ENCODE measurements at regions not wholly inside any gene's neighbourhood (a gene's known extent, or its start where the extent isn't known, plus 50 kb on each side); places are given as distances from the start of the nearest gene placed in this dataset.

GRCh38 chr14:27012641-27013040 lies 414.8 kb upstream of the NOVA1 start:
- Mint-ChIP-seq H3K4me3 (no peak overlapping the region), H3K27ac (no peak overlapping the region), H3K9me3 (no peaks in the 10 kb centered on the region), H3K27me3 (ENCODE audit: low read depth, poor library complexity) (peaks cover 3% of the 10 kb centered on the region), H3K36me3 (ENCODE audit: low read depth) (no peaks in the 10 kb centered on the region), H3K4me1 (no peaks in the 10 kb centered on the region)
- TF ChIP-seq, protein P1, sequence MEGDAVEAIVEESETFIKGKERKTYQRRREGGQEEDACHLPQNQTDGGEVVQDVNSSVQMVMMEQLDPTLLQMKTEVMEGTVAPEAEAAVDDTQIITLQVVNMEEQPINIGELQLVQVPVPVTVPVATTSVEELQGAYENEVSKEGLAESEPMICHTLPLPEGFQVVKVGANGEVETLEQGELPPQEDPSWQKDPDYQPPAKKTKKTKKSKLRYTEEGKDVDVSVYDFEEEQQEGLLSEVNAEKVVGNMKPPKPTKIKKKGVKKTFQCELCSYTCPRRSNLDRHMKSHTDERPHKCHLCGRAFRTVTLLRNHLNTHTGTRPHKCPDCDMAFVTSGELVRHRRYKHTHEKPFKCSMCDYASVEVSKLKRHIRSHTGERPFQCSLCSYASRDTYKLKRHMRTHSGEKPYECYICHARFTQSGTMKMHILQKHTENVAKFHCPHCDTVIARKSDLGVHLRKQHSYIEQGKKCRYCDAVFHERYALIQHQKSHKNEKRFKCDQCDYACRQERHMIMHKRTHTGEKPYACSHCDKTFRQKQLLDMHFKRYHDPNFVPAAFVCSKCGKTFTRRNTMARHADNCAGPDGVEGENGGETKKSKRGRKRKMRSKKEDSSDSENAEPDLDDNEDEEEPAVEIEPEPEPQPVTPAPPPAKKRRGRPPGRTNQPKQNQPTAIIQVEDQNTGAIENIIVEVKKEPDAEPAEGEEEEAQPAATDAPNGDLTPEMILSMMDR (IDR thresholded peaks at IDR 0.05) = no peak
- DNase-seq = no peak

DNA sequence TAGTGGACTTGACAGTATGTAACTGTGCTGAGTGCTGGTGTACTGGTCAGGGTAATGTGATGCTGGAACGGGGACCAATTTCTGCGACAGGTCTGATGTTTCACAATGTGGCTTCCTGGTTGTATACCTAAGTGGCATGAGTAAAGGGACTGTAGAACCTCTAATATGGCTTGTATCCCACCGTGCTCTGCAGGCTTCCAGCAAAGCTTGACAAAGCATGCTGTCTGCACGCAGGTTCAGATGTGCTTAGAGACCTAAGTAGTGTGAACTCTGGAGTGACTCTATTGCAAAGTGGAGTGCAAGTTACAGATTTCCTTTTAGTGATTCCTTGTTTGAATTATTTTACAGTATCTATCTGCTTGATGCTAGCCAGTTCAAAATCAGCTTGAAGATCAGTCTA lies 415.8 kb upstream of the NOVA1 start:
- Mint-ChIP-seq H3K27ac (no peak overlapping the region), H3K27me3 (ENCODE audit: low read depth, poor library complexity) (peaks cover 3% of the 10 kb centered on the region), H3K9me3 (no peaks in the 10 kb centered on the region), H3K4me3 (no peak overlapping the region), H3K36me3 (ENCODE audit: low read depth) (no peaks in the 10 kb centered on the region), H3K4me1 (no peaks in the 10 kb centered on the region)
- TF ChIP-seq, protein P1 (IDR thresholded peaks at IDR 0.05) = no peak
- DNase-seq = no peak

DNA sequence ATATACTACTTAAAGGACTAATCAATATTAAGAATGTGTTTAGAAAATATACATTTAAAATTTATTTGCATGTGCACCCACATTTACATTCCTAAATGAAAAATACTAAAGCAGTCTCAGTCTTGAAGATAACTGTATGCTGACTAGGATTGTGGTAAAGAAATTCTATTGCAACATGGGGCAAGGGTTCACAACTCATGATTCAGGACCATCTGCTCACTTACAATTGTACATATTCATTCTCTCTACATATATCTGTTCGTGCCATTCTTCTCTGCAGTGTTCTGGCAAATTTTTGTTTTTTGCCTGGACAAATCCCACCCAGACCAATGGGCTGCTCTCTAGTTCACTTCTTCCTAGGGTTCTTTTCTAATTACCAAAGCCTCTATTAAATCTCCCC lies 417.2 kb upstream of the NOVA1 start:
- TF ChIP-seq, protein P1 (IDR thresholded peaks at IDR 0.05) = no peak
- no peak overlapping the region for H3K27ac Mint-ChIP-seq

DNA sequence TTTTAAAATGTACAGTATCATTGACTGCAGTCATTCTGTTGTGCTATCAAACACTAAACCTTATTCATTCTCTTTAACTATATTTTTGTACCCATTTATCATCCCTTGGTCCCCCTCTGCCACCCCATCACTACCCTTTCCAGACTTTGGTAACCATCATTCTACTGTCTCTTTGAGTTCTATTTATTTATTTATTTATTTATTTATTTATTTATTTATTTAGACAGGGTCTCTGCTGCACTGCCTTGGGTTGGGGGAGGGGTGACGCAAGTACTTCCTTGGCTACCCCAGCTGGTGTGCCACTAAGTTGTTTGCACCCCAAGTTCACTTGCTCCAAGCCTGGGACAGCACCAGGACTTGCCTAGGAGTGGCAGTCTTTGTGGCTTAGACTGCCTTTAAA lies 427.8 kb upstream of the NOVA1 start:
- H3K27ac Mint-ChIP-seq = no peak overlapping the region
- no peak for DNase-seq
- no peak overlapping the region for H3K4me3 Mint-ChIP-seq
- TF ChIP-seq, protein P1 (IDR thresholded peaks at IDR 0.05) = no peak
- H3K9me3 Mint-ChIP-seq = no peaks in the 10 kb centered on the region
- peaks cover 5% of the 10 kb centered on the region for H3K4me1 Mint-ChIP-seq
- no peaks in the 10 kb centered on the region for H3K27me3 Mint-ChIP-seq (ENCODE audit: low read depth, poor library complexity)
- no peaks in the 10 kb centered on the region for H3K36me3 Mint-ChIP-seq (ENCODE audit: low read depth)

More for the DNA sequence above, 417.2 kb upstream of the NOVA1 start:
- no peaks in the 10 kb centered on the region for H3K36me3 Mint-ChIP-seq (ENCODE audit: low read depth)
- H3K4me1 Mint-ChIP-seq = no peaks in the 10 kb centered on the region
- DNase-seq = no peak
- H3K4me3 Mint-ChIP-seq = no peak overlapping the region
- no peaks in the 10 kb centered on the region for H3K9me3 Mint-ChIP-seq
- peaks cover 3% of the 10 kb centered on the region for H3K27me3 Mint-ChIP-seq (ENCODE audit: low read depth, poor library complexity)

DNA sequence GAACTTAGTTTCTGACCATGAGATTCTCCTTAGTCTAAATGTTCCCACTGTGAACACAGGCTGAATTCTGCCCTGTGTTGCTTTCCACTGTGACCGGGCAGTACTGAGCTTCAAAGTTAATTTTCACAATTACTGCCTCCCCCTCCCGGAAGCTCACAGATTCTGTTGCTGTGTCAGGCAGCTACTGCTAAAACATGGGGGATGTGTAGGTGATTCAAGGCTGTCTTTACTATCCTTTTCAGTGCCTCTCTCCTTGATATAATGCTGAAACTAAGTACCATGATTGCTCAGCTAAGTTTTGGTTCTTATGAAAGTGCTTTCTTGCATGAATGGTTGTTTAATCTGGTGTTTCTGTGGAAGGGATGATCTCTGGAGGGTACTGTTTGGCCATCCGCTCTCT lies 428.3 kb upstream of the NOVA1 start:
- DNase-seq = no peak
- no peak overlapping the region for H3K4me3 Mint-ChIP-seq
- no peaks in the 10 kb centered on the region for H3K27me3 Mint-ChIP-seq (ENCODE audit: low read depth, poor library complexity)
- H3K36me3 Mint-ChIP-seq (ENCODE audit: low read depth) = no peaks in the 10 kb centered on the region
- H3K9me3 Mint-ChIP-seq = no peaks in the 10 kb centered on the region
- TF ChIP-seq, protein P1 (IDR thresholded peaks at IDR 0.05) = no peak
- peaks cover 5% of the 10 kb centered on the region for H3K4me1 Mint-ChIP-seq
- no peak overlapping the region for H3K27ac Mint-ChIP-seq

GRCh38 chr14:27040552-27040951 lies 442.7 kb upstream of the NOVA1 start:
- no peak overlapping the region for H3K4me3 Mint-ChIP-seq
- H3K36me3 Mint-ChIP-seq (ENCODE audit: low read depth) = no peaks in the 10 kb centered on the region
- TF ChIP-seq, protein P1 (IDR thresholded peaks at IDR 0.05) = no peak
- H3K4me1 Mint-ChIP-seq = no peaks in the 10 kb centered on the region
- H3K27me3 Mint-ChIP-seq (ENCODE audit: low read depth, poor library complexity) = no peaks in the 10 kb centered on the region
- DNase-seq = no peak
- H3K27ac Mint-ChIP-seq = no peak overlapping the region
- peaks cover 5% of the 10 kb centered on the region for H3K9me3 Mint-ChIP-seq

Measured in nephron progenitor cell (in vitro differentiated cells).